GM19463 (cell line): ENCODE measurements at regions not wholly inside any gene's neighbourhood (a gene's known extent, or its start where the extent isn't known, plus 50 kb on each side); places are given as distances from the start of the nearest gene placed in this dataset.
"Not testable (repeated sequence)": the region's sequence is repeated elsewhere in the genome, so short reads cannot be mapped to it uniquely, and the experiment has no call there.

Source experiments
- ATAC-seq: cut with Tn5 transposase; IDR thresholded peaks from one replicate; pipeline ENCODE4 v1.9.1; 2021; ENCODE audit warnings: mild to moderate bottlenecking, moderate library complexity; ENCODE audit not compliant: unreplicated experiment

- no peak for ATAC-seq
Observed at GRCh38 chr13:90902255-90902654, 445.2 kb upstream of the MIR17HG start.

- ATAC-seq, result no peak
Observed at GRCh38 chr13:90906554-90906953, 440.9 kb upstream of the MIR17HG start.

- ATAC-seq, result no peak
Observed at GRCh38 chr13:90908792-90909191, 438.7 kb upstream of the MIR17HG start.

GRCh38 chr13:90910018-90910639 is 437.4 kb upstream of the MIR17HG start:
- ATAC-seq, result no peak

- no peak for ATAC-seq
Observed at GRCh38 chr13:90912247-90912646, 435.2 kb upstream of the MIR17HG start.

- no peak for ATAC-seq
Observed at GRCh38 chr13:90918536-90918935, 429.0 kb upstream of the MIR17HG start.

- ATAC-seq, result no peak
Observed at GRCh38 chr13:90919153-90919552, 428.3 kb upstream of the MIR17HG start.

GRCh38 chr13:90926459-90926858 is 421.0 kb upstream of the MIR17HG start:
- ATAC-seq, result no peak

- no peak for ATAC-seq
Observed at GRCh38 chr13:90928109-90928508, 419.4 kb upstream of the MIR17HG start.

GRCh38 chr13:90933097-90933826 is 414.2 kb upstream of the MIR17HG start:
- no peak for ATAC-seq

- no peak for ATAC-seq
Observed at GRCh38 chr13:90934741-90935140, 412.7 kb upstream of the MIR17HG start.

- ATAC-seq, result no peak
Observed at GRCh38 chr13:90938848-90939247, 408.6 kb upstream of the MIR17HG start.

GRCh38 chr13:90943946-90944345 is 403.5 kb upstream of the MIR17HG start:
- no peak for ATAC-seq

- not testable (repeated sequence) for ATAC-seq
Observed at GRCh38 chr13:90945146-90945545, 402.3 kb upstream of the MIR17HG start.

- ATAC-seq, result not testable (repeated sequence)
Observed at GRCh38 chr13:90946125-90946524, 401.4 kb upstream of the MIR17HG start.

GRCh38 chr13:90947976-90948375 is 399.5 kb upstream of the MIR17HG start:
- no peak for ATAC-seq

- ATAC-seq, result no peak
Observed at GRCh38 chr13:90950160-90950559, 397.3 kb upstream of the MIR17HG start.

- no peak for ATAC-seq
Observed at GRCh38 chr13:90951663-90952062, 395.8 kb upstream of the MIR17HG start.

- ATAC-seq, result no peak
Observed at GRCh38 chr13:90952326-90952725, 395.2 kb upstream of the MIR17HG start.

- ATAC-seq, result no peak
Observed at GRCh38 chr13:90954605-90955195, 392.8 kb upstream of the MIR17HG start.

GRCh38 chr13:90956031-90956430 is 391.5 kb upstream of the MIR17HG start:
- no peak for ATAC-seq

- ATAC-seq, result no peak
Observed at GRCh38 chr13:90958866-90959265, 388.6 kb upstream of the MIR17HG start.
